Right renal cortex interstitium (tissue), 3 donors: ENCODE measurements at regions not wholly inside any gene's neighbourhood (a gene's known extent, or its start where the extent isn't known, plus 50 kb on each side); places are given as distances from the start of the nearest gene placed in this dataset.
A peak's percentile ranks its signal among the peaks of the same experiment; 100 is the strongest.

Experiments
- DNase-seq, 3 donors: peaks; one replicate each; pipeline ENCODE4 v3.0.0-alpha.2; 2013; ENCODE audit warnings: low read depth in 3 of 3, low spot score in 2 of 3

DNA sequence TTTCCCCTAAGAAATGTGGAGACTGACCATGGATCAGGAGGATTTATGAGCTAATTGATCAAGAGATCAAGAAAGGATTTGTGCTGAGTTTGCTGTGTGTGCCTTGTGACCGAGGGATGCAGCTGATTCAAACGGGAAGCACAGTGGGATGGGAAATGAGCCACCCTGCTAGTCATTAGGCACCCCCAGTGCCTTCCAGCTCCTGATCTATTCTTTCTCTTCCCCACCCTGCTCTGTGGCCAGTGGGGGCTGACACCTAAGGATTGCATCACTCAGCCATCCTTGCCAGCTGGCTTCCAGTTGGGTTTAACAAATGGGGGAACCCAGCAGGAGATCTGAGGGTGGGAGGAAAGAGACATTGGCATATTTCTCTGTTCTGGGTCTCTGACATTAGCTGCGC is 132.2 kb upstream of the CXCR4 start:
- DNase-seq: no peak

DNA sequence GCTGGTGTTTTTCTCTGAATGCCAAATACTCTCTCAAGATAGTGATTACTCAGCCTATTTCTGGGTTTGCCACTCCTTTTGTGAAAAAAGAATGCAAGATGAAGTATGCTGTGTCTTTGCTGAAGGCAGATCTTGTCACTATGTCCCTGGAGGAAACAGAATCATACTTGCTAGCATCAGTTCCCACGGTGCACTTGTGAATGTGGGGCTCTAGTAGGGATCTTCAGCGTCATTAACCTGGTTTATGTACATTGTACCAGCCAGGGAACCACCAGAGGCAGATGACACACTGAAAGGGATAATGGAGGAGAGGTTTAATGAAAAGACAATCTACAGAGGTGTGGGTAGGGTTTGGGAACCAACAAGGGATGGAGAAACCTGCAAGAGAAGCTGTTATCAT is 131.0 kb upstream of the CXCR4 start:
- DNase-seq: no peak

DNA sequence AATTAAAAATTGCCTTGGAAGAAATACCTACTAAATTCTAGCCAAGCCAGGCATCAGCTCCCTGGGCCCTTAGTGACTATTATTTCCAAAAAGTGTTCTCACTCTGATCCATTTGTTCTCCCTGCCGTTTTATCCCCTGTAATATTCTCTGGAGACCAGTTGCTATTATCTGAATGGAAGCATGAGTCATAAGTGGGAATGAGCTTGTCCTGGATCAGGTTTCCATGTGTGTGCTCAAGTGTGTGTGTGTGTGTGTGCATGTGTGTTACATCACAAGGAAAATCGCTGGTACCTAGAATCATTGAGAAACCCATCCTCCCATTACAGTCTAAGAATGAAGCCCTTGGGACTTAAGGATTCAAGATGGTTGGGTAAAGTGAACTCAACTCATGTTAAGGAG is 130.3 kb upstream of the CXCR4 start:
- no peak for DNase-seq

DNA sequence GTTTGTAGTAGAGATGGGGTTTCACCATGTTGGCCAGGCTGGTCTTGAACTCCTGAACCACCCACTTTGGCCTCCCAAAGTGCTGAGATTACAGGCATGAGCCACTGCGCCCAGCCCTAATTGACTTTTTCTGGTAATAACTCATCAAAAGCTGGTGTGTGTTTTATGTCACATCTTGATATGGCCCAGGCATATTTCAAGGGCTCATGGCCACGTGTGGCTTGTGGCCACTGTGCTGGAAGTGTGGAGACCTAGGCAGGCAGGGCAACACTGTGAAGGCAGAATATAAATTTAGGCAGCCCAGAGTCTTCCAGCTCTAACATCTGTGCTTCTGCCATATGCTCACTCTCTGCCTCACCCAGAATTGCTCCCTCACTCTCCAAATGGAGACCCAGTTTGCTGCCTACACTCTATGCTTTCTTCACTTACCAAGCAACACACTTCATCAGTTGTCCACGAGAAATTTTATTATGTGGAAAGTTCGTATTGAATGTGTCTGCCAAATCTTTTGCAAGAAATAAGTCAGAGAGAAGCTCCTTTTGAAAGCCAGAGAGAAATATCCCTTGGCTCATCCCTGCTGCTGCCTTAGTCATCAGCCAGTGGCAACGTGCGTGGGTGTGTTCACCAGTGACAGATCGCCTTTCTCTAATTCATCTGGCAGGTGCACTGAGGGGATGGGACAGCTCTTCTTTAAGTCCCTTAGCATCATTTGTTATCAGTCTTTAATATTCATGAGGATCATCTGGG is 129.4 kb upstream of the CXCR4 start:
- no peak for DNase-seq

DNA sequence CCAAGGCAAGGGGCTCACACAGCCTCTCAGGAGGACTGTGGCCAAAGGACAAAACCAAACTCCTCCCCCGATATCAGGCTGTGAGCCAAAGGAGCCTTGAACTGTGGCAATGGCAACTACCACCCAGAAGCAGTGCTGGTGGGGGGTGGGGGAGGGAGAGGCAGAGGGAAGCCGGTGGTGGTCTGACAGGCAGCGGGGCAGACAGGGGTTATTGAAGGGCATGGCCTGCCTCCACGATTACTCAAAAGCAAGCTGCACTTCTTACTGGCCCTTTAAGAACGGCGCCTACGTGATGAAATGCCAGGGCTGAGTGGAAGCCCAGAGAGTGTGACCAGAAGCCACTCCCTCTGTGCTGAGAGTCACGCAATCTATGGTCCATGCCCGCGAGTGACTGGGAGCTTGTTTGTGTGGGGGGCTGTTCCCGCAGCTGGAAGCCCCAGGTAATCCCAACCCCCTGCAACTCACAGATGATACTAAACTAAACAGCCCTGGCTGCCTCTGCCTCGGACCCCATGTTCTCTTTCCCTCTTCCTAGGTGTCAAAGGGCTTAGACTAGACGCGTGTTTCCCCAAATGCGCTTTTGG is 128.2 kb upstream of the CXCR4 start:
- peak in 2 of 3 donors; percentile 39 to 50 for DNase-seq

DNA sequence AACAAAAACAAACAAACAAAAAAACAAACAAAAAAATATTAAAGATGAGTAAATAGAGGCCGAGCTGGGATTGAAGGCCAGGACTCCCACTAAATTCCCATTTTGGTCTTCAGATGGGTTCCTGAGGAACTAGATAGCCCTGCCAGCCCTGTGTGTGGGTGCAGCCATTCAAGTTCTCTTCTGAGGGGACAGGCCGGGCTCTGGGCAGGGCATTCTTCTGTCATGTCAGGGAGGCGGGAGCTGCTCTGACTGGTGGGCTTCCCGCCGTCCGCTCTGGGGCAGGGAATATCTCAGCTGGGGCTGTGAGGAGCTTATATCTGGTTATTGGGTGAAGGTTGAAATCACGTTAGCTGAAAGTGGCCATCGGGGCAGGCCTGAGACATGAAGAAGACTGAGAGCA is 127.3 kb upstream of the CXCR4 start:
- no peak for DNase-seq

DNA sequence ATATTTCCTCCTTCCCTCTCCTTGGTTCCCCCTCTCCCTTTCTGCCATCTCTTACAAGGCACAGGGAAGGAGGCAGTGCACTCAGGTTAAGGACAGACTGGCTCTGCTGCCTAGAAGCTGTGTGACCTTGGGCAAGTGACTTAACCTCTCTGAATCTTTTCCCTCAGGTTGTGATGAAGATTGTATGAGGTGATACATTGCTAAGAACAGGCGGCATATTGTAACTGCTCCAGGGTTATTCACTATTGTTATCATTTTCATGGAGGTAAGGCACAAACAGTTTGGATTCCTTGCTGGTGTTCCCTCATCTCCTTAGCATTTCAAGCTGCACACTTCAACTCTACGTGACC is 126.6 kb upstream of the CXCR4 start:
- DNase-seq: no peak

DNA sequence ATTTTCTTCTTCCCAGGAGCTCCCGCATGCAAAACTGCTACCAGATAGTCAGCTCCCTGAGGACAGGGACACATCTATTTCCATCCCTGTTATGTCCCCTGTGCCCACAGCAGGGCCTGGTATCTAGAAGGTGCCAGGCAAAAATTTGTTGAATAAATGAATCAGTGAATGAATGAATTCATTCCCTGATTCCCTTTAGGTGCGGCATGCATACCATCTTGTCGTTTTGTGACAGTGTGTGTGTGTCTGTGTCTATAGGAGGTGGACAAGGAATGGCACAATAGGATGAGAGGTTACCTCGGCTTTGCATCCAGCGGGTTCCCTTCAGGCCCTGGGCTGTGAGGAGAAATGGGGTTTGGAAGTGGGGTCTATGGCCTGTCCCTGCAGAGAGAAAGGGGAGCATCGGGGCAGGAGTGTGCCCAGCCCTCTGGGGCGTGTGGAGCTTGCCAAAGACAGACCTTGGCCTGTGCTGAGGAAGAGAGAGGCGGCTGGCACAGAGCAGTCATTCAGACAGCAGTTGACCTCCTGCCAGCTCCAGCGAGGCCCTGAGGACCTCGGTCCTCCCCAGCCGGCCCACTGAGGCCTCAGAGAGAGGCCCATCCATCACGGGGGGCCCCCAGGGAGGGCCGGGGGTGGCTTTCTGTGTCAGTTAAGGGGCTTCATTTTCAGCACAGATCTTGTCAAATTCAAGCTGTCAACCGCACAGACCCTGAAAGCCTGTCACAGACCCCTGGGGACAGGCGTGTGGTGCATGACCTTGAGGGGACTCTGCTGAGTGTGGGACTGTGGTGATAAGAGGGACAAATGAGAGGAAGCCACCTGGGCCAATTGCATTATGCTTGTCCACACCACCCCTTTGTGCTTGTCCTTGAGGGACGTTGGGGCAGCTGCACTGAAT is 125.9 kb upstream of the CXCR4 start:
- no peak for DNase-seq

DNA sequence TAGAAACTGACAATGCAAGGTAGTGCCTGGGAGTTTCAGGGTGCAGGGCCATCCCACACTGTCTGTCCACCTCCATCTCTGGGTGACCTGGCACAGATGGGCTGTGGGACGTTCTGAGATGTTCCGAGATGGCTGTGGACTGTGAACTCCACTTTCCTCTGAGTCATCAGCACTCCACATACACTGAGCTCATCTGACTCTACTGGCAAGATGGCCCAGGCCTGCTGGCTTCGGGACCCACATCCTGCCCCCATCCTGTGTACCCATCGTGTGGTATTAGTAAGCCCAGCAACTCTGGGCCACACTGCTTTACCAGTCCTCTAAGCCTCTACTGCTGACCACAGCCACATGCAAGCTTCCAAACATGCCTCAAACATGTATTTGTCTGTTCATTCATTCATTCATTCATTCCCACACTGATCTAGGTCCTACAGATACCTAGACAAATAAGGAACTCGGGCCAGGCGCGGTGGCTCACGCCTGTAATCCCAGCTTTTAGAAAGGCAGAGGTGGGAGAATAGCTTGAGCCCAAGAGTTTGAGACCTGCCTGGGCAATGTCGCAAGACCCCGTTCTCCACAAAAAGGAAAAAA is 124.8 kb upstream of the CXCR4 start:
- no peak for DNase-seq

DNA sequence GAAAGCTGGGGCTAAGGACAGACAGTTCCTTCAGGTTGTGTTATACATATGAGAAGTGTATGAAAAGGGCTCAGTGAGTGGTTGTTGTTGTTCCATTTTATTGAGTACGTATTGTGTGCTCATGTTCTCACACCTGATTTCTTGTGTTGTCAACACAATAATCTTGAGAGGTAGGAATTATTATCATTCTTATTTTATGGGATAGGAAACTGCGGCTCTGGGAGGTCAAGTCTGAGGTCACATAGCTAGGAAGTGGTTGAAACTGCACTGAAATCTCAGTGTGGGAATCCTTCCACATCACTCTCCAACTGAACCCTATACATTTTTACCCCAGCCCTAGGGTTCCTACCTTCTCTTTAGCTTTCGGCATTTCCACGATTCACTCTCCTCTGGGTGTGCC is 124.2 kb upstream of the CXCR4 start:
- no peak for DNase-seq

DNA sequence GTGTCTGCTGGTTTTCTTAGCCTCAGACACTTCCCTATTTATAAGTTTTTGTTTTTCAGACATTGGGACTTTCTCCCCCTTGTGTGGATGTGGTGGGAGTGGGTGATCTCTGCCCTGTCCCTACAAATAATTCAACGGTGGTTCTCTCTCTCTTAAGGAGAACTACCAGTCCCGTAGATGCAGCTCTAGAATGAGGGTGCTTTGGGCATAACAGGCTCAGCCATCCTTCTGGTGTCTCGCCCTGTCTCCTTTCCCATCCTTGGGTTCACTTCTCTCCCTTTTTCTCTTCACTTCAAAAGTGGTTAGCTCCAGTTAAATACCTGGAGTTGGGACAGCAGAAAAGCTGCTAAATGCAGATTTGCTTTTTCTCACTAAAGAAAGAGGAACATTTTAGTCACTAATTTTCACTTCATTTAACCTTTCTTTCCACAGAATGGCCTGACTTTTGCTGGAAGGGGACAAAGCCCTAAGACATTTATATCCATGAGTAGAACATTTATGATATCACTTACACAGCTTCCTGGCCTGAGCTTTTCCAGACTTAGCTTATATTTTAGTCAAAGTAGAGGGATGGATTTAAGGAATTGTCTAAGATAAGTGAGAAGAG is 121.2 kb upstream of the CXCR4 start:
- DNase-seq: no peak

DNA sequence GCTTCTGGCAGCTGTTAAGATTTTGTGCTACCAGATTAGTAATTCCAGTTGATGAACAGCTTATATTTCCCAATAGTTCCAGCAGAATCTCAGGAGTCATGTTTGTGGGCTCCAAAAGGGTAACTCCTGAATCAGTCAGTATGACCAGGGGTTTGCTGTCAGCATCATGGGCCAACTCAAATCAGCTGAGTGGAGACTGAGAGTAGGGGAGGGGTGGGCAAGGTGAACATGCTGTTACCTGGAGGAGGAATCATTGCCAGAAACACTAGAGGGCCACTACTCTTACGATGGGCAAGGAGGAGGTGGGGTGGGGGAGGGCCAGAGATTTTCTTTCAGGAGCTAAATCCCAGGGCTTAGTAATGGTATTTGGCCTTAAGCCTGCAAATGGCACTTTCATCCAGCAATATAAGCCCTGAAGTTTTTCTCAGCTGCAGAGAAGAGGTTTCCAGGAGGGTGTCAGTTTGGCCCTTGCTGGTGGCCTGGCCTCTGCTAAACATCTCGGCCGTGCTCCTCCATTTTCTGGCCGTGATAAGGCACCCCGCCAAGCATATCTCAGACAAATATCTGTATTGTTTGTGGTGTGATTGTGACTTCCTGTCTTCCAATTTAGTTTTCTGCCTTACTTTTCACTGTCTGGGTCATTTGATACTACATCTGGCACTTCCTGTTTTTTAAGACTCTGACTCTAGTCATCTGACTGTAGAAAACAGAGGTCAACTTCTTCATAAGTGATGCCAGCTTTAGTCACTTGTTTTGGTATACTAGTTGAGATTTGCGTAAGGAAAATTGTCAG is 120.5 kb upstream of the CXCR4 start:
- DNase-seq: no peak

DNA sequence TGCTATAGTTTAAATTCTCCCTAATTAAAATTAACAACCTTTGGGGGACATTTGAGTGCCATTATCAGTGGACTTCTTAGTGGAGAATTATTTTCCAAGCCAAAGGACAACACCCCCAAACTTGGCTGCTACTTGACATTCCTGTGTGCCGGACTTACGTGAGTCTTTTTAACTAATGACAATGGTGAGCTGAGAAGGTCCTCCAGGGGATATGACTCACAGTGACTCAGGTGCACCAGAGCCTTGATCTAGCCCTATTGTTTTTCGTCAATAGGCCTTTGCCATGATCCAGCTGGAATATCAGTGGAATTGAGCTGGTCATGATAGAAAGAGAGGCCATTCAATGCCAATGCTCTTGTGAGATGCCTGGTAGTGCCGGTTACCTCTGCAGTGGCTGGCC is 118.1 kb upstream of the CXCR4 start:
- no peak for DNase-seq

DNA sequence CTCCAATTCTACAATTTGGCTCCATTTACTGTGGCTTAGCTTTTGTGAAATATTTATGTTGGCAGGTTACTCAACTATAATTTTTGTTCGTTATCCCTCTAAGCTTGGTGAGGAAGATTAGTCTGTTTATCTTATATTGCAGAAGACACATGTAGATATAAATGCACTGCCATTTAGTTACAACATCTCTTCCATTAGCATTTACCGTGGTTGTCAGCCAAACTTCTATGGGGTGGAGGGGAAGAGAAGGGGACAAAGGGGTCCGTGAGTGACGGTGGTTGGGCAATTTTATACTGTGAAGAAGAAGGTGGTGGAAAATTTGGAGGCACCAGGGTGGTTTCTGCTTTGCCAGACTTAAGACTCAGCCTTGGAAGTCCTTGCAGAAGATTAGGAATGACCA is 117.6 kb upstream of the CXCR4 start:
- DNase-seq: no peak

DNA sequence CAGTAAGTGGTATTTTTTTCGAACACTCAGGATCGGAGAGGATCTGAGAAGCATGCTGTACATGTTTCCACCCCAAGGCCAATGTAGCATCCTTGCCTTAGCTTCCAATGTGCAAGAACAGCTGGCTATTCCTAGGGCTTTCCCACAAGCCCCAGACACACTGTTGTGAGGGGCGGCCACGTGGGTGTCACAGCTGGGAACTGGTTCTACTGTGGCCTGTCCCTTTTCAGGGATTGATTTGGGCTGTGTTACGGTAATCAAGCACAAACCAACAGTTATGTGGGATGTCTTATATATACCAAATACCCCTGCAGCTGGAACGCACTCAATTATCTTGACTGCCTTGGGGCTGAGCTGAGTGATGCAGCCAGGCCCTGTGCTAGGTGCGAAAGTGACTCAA is 116.3 kb upstream of the CXCR4 start:
- DNase-seq: no peak

DNA sequence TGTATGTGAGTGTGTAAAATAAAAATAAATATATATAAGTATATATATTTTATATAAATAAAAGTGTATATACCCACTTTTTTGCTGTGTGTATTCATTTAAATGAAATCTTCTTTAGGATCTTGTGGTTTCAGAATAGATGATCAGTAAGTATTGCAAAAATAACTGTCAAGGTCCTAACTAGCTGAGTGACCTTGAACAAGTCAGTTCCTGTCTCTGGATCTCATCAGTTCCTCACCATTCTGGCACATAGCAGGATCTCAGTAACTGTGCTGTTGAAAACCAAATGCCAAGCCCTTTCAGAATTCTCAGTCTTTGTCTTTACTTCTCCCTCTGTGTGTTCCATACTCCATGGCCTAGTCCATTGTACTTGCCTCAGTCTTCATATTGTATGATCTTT is 115.3 kb upstream of the CXCR4 start:
- no peak for DNase-seq

DNA sequence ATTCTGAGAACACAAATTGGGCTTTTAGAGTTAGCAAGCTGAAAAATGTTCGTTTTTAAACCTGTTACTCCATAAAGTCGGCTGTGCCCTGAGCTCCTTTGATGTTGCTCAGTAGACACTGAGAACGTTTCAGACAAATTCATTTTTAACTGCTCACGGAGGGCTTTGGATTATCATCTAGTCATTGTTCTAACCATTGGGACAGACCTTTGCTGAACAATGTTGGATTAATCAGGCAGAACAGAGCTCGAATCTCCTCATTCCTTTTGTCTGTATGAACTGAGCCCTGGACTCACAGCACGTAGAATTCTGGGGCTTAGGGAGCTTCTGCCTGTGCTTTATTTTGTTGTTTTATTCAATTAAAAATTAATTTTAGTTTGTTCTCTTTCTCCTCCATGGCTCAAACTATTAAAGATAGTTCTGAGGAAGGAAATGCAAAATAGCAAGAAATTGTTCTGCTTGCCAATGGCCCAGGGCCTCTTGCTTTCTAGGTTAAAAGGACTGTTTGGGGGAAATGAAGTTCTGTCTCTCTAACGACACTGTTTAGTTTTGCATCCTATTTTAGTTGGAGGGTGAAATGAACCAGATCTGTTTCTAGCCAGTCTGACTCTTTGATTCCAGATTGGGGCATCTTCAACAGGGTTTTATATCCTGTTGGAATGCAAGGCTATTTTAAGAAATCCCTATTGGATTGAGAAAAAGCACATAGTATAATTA is 114.7 kb upstream of the CXCR4 start:
- no peak for DNase-seq

DNA sequence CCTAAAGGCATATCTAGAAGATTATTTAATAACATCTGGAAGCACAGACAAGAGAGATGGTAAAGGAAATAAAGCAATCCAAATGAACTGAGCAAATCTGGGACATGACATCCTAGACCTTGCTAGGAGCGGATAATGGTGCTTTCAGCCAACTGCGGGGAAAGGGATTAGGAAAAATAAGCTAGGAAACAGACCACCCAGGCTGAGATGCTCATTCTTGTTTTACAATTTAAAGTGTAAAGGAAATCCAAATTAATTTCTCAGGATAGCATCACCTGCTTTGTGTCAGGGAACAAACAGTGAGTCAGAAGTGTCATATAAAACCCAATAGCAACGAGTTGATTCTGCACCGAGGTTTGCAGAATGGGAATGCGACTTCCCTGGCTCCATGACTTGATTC is 112.5 kb upstream of the CXCR4 start:
- DNase-seq: no peak

DNA sequence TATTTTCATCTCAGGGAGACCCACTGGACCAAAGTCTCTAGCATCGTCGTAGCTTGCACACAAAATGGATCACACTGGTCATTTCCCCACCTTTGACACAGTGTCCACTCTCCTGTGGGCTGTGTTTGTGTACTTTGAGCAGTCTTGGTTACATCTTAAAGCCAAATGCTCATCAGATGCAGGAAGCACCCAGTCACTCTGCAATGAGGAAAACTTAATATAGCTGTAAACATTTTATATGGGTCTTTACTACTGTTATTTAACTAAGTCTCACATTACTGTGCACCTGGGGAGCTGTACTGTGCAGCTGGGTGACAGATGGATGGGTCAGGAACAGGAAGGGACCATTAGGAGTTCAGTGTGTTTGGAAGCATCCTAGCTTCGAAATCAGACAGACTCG is 109.0 kb upstream of the CXCR4 start:
- no peak for DNase-seq
